HepG2 (cell line): ENCODE measurements at regions not wholly inside any gene's neighbourhood (a gene's known extent, or its start where the extent isn't known, plus 50 kb on each side); places are given as distances from the start of the nearest gene placed in this dataset.

ENCODE experiments used
- ATAC-seq: fragments of 200-7000 bp; cut with Tn5 transposase; 3 replicates; pipeline ENCODE4 v1.9.1; 2020; ENCODE audit warnings: mild to moderate bottlenecking, moderate library complexity
- BruUV-seq: library from RNA; stranded (reverse); fragments of 400-500 nt; replicated peaks from 2 replicates; lab custom pipeline; 2021; lab: Mats Ljungman, UMichigan
- CTCF ChIA-PET: fragments of 300-600 bp; formaldehyde crosslinking; extraction: SDS; loops from one replicate; lab custom pipeline; 2021; ENCODE audit warnings: low total read pairs, inconsistent platforms, low intra/inter-chr PET ratio; lab: Yijun Ruan, JAX
- POLR2A ChIA-PET: fragments of 350-600 bp; sonication (Branson Sonifier 250); formaldehyde crosslinking; loops from one replicate; lab custom pipeline; 2020; ENCODE audit warnings: antibody characterized with exemption, inconsistent platforms; lab: Yijun Ruan, JAX
- DNase-seq: peaks from one replicate; pipeline ENCODE4 v3.0.0-alpha.2; 2015; ENCODE audit warnings: low spot score
- FAIRE-seq: peaks from 3 replicates; lab custom pipeline; 2011; peaks lifted over from hg19 to GRCh38; lab: Jason Lieb, UNC
- H2AFZ ChIP-seq: one replicate; pipeline ENCODE4 v1.6.1; 2011; ENCODE audit warnings: low read length, inconsistent platforms
- H3K27ac ChIP-seq: fragments of 300-600 bp; 3 replicates; pipeline ENCODE4 v1.8.0; 2011; ENCODE audit warnings: mixed run types, mild to moderate bottlenecking, mixed read lengths, low read length, inconsistent platforms; ENCODE audit not compliant: insufficient read depth; ENCODE audit errors: extremely low read length
- H3K27me3 ChIP-seq, 2 experiments: fragments of 200-600 bp in 1 of 2; 2 replicates in 1 of 2; 3 replicates in 1 of 2; pipeline versions ENCODE4 v1.6.0 to v1.8.0; 2011; ENCODE audit warnings: low read length in 2 of 2, mild to moderate bottlenecking in 2 of 2, moderate library complexity in 2 of 2, inconsistent platforms in 1 of 2; ENCODE audit not compliant: insufficient read depth in 2 of 2, control insufficient read depth in 1 of 2
- H3K36me3 ChIP-seq, 2 experiments: fragments of 200-600 bp in 1 of 2; replicated peaks in 1 of 2; 2 replicates in 1 of 2; 3 replicates in 1 of 2; pipeline versions ENCODE4 v1.5.1 to v1.8.0; 2011; ENCODE audit warnings: low read length in 2 of 2, inconsistent platforms in 1 of 2; ENCODE audit not compliant: insufficient read depth in 2 of 2, control insufficient read depth in 1 of 2
- H3K4me1 ChIP-seq: 2 replicates; pipeline ENCODE4 v1.5.1; 2012; ENCODE audit warnings: low read length, inconsistent platforms; ENCODE audit not compliant: insufficient read depth
- H3K4me2 ChIP-seq: 2 replicates; pipeline ENCODE4 v1.6.0; 2011; ENCODE audit warnings: low read depth, low read length, inconsistent platforms
- H3K4me3 ChIP-seq, 3 experiments: fragments of 200-600 bp in 1 of 3; sonication (generic), shearing (Covaris generic) in 1 of 3; replicated peaks in 1 of 3; 2 replicates each; pipeline ENCODE4 v1.5.1; 2011 to 2016; ENCODE audit warnings: low read length in 3 of 3, inconsistent platforms in 2 of 3, low read depth in 2 of 3, mild to moderate bottlenecking in 2 of 3, control low read depth in 1 of 3, mixed read lengths in 1 of 3; ENCODE audit not compliant: insufficient read depth in 1 of 3
- H3K79me2 ChIP-seq: one replicate; pipeline ENCODE4 v1.6.1; 2011; ENCODE audit warnings: low read length, inconsistent platforms; ENCODE audit not compliant: insufficient read depth
- H3K9ac ChIP-seq: 2 replicates; pipeline ENCODE4 v1.6.0; 2011; ENCODE audit warnings: mild to moderate bottlenecking, low read depth, low read length, inconsistent platforms; ENCODE audit not compliant: insufficient read depth
- H3K9me3 ChIP-seq: 2 replicates; pipeline ENCODE4 v1.5.1; 2012; ENCODE audit warnings: mild to moderate bottlenecking, low read length
- H4K20me1 ChIP-seq: 2 replicates; pipeline ENCODE4 v1.6.0; 2011; ENCODE audit warnings: inconsistent platforms, mild to moderate bottlenecking, low read length, moderate library complexity; ENCODE audit not compliant: insufficient read depth
- ATF7-NPFF ChIP-seq: sonication (generic); formaldehyde crosslinking; IDR thresholded peaks from 2 replicates; pipeline ENCODE4 v1.8.1; 2023; ENCODE audit warnings: mild to moderate bottlenecking, low read depth, missing genetic modification reagents, moderate library complexity
- CBFB ChIP-seq: sonication (generic); formaldehyde crosslinking; IDR thresholded peaks from 2 replicates; pipeline ENCODE4 v1.4.0; 2020; ENCODE audit warnings: missing genetic modification reagents
- HES4 ChIP-seq: sonication (generic); formaldehyde crosslinking; IDR thresholded peaks from 2 replicates; pipeline ENCODE4 v1.9.0; 2021; ENCODE audit warnings: mild to moderate bottlenecking, missing genetic modification reagents, borderline replicate concordance
- ISL2 ChIP-seq: sonication (generic); formaldehyde crosslinking; IDR thresholded peaks from 2 replicates; pipeline ENCODE4 v1.5.0; 2020; ENCODE audit warnings: missing genetic modification reagents
- KDM2A ChIP-seq: sonication (generic); formaldehyde crosslinking; IDR thresholded peaks from 2 replicates; pipeline ENCODE4 v1.4.0; 2020; ENCODE audit warnings: low read depth, missing genetic modification reagents, borderline replicate concordance
- NFE2L2 ChIP-seq: fragments of 150-350 bp; IDR thresholded peaks from 2 replicates; pipeline ENCODE4 v1.6.1; 2014; ENCODE audit warnings: low read length
- NR2F2 ChIP-seq: IDR thresholded peaks from 2 replicates; pipeline ENCODE4 v1.6.1; 2012; ENCODE audit warnings: low read depth, inconsistent platforms, borderline replicate concordance
- PAX8 ChIP-seq: sonication (generic); formaldehyde crosslinking; IDR thresholded peaks from 2 replicates; pipeline ENCODE4 v1.8.0; 2022; ENCODE audit warnings: mild to moderate bottlenecking, missing genetic modification reagents, borderline replicate concordance
- SNAI1 ChIP-seq: sonication (generic); formaldehyde crosslinking; IDR thresholded peaks from 2 replicates; pipeline ENCODE4 v1.5.0; 2020; ENCODE audit warnings: mild to moderate bottlenecking, missing genetic modification reagents, borderline replicate concordance
- ZFP36L2 ChIP-seq: sonication (generic); formaldehyde crosslinking; IDR thresholded peaks from 2 replicates; pipeline ENCODE4 v1.4.0; 2020; ENCODE audit warnings: missing genetic modification reagents
- ZNF317 ChIP-seq: sonication (generic); formaldehyde crosslinking; IDR thresholded peaks from 2 replicates; pipeline ENCODE4 v1.5.0; 2020; ENCODE audit warnings: mild to moderate bottlenecking, missing genetic modification reagents
- WGBS: methylation state at CpG from one replicate; pipeline ENCODE4 v1.1.6; 2017; ENCODE audit warnings: low lambda C conversion rate; 5-methylcytosine and 5-hydroxymethylcytosine counted together
- in situ Hi-C: cut with HindIII; loops from 2 replicates; pipeline ENCODE4 v1.10.0; 2017; ENCODE audit warnings: low pct_unique_long_range_greater_than_20kb; ENCODE audit not compliant: extremely low pct_ligation_motif_present
- intact Hi-C: fragments of 100-400 bp; cut with micrococcal nuclease; formaldehyde crosslinking; loops from one replicate; pipeline ENCODE4 v1.10.0; 2022; ENCODE audit not compliant: unreplicated experiment
- TF ChIP-seq, protein P1 (sequence below): sonication (generic); formaldehyde crosslinking; IDR thresholded peaks from 2 replicates; pipeline ENCODE4 v1.5.0; 2020; ENCODE audit warnings: mild to moderate bottlenecking, missing genetic modification reagents

DNA sequence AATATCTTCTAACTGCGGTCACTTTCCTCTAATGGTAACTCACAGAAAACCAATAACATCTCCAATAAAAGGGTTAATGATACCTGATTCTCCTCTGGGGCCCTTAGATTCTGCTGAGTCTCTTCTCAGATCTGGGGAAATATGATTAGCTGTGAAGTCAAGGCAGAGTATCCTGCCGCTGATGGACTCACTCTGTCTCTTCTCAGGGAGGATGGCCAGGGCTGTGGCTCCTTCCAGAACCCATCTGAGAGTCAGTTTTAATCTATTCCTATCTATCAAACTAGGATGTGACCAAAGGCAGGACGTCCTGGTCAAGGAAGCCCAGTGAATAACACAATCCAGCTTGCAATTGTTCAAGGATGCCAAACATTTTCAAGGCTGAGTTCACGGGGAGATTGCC is 109.8 kb downstream of the SLC10A2 start (continued):
- no peak for TF ChIP-seq ISL2 (CRISPR knock-in tag)
- TF ChIP-seq ZNF317 (CRISPR knock-in tag): no peak
- no peak for TF ChIP-seq ZFP36L2 (CRISPR knock-in tag)
- TF ChIP-seq, protein P1, sequence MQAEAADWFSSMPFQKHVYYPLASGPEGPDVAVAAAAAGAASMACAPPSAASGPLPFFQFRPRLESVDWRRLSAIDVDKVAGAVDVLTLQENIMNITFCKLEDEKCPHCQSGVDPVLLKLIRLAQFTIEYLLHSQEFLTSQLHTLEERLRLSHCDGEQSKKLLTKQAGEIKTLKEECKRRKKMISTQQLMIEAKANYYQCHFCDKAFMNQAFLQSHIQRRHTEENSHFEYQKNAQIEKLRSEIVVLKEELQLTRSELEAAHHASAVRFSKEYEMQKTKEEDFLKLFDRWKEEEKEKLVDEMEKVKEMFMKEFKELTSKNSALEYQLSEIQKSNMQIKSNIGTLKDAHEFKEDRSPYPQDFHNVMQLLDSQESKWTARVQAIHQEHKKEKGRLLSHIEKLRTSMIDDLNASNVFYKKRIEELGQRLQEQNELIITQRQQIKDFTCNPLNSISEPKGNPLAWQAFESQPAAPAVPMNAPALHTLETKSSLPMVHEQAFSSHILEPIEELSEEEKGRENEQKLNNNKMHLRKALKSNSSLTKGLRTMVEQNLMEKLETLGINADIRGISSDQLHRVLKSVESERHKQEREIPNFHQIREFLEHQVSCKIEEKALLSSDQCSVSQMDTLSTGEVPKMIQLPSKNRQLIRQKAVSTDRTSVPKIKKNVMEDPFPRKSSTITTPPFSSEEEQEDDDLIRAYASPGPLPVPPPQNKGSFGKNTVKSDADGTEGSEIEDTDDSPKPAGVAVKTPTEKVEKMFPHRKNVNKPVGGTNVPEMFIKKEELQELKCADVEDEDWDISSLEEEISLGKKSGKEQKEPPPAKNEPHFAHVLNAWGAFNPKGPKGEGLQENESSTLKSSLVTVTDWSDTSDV (CRISPR knock-in tag): no peak
- TF ChIP-seq KDM2A: no peak

DNA sequence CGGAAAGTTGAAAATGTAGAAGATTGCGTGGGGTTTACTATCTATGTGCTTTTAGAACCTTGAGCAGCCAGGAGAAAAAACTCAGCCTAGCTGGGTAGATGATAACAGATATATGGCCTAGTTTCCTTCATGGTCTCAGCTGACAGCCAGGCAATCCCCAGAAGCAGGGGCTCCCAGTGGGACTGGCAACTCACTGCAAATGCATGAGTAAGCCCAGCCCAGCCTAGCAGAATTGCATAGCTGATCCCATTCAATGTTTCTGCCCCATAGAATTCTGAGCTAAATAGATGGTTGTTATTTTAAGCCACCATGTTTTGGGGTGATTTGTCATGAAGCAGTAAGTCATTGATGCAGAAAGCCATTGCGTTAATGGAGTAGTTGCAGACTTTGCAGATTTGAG is 108.5 kb downstream of the ERCC5 start:
- WGBS: 40% methylated on average over 3 of the region's 3 CpGs
- ATAC-seq: no peak

More for the DNA sequence above, 108.5 kb downstream of the ERCC5 start:
- H2AFZ ChIP-seq: no peak overlapping the region
- H4K20me1 ChIP-seq: no peaks in the 10 kb centered on the region
- intact Hi-C loops (no loop called here), in situ Hi-C loops (no loop called here)
- no peak overlapping the region for H3K27ac ChIP-seq
- H3K9ac ChIP-seq: no peak overlapping the region
- no peak overlapping the region for H3K4me2 ChIP-seq
- ChIA-PET POLR2A (no interaction called here), CTCF (no interaction called here)
- no peaks in the 10 kb centered on the region; a peak in 1 of 5 replicates for H3K27me3 ChIP-seq
- TF ChIP-seq NR2F2: no peak
- no peak for TF ChIP-seq SNAI1 (CRISPR knock-in tag)
- no peak for TF ChIP-seq CBFB (CRISPR knock-in tag)
- TF ChIP-seq HES4 (CRISPR knock-in tag): no peak
- no peak for TF ChIP-seq ATF7-NPFF
- no peak for TF ChIP-seq NFE2L2
- TF ChIP-seq PAX8 (CRISPR knock-in tag): no peak
- TF ChIP-seq ISL2 (CRISPR knock-in tag): no peak
- no peaks in the 10 kb centered on the region for H3K4me1 ChIP-seq
- FAIRE-seq: no peak
- H3K4me3 ChIP-seq: no peak overlapping the region
- no peaks in the 10 kb centered on the region for H3K9me3 ChIP-seq
- no TSS peak for BruUV-seq
- H3K36me3 ChIP-seq: no peaks in the 10 kb centered on the region
- no peak for DNase-seq
- H3K79me2 ChIP-seq: no peaks in the 10 kb centered on the region
